Hepatic stellate cell (primary cell): ENCODE measurements at regions not wholly inside any gene's neighbourhood (a gene's known extent, or its start where the extent isn't known, plus 50 kb on each side); places are given as distances from the start of the nearest gene placed in this dataset.

Experiments
- DNase-seq: peaks from one replicate; pipeline ENCODE4 v3.0.0; 2011; ENCODE audit warnings: low spot score

DNA sequence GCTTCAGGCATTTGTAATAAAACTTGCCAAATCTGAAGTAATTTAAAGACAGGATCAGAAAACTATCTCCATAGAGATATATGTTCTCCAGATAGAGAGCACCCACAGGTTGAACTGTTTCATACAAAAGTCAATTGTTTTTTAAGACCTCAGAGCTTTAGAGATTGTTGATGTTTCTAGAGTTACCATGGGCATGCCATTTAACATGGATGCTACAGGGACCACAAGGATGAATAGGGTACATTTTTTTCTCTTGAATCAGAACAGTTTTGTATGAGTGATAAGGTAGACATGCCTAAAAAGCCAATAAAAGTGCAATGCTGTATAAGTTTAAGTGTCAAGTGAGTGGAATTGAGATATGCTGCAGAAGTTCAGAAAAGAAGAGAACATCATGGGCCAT is 511.0 kb upstream of the CAMK1G start:
- no peak for DNase-seq

DNA sequence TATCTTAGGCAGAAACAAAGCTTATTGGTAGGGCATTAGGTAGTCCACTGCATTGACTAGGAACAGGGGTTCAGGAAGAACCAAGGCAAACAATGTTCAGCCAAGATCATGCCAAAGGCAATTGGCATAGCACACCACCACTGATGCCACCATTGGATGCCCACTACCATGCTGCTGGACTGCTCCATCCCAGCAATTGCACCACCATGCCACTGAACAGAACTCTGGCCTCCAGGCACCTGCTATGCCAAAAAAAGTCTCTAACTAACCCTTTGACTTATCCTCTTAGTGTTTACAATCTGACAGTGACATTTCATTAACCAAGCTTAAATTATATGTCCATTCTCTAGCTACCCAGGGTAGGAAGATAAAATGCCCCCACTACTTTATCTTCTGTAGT is 509.6 kb upstream of the CAMK1G start:
- no peak for DNase-seq

DNA sequence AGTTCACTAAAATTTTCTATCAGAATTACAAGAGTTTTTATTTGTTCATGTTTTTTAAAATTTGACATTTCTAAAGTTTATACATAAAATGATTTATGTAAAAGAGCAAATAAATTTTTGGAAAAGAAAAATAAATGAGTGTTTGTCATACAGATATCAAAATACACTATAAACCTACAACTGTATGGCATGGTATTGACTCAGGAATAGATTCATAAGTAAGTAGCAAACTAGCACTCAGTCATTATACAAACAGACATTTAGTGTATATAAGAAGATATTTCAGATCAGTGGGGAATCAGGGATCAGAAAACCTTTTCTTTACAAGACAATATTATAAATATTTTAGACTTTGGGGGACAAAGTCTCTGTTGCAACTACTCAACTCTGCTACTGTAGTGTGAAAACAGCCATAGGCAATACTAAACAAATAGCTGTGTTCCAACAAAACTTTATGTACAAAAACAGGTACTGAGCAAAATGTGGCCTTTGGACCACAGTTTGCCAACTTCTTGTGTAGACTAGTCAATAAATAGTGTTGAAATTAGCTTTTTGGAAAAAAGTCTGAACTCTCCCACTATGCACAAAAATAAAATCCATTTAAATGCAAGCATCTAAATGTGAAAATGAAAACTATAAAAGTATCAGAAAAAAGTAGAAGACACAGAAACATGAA is 508.8 kb upstream of the CAMK1G start:
- DNase-seq, result no peak

DNA sequence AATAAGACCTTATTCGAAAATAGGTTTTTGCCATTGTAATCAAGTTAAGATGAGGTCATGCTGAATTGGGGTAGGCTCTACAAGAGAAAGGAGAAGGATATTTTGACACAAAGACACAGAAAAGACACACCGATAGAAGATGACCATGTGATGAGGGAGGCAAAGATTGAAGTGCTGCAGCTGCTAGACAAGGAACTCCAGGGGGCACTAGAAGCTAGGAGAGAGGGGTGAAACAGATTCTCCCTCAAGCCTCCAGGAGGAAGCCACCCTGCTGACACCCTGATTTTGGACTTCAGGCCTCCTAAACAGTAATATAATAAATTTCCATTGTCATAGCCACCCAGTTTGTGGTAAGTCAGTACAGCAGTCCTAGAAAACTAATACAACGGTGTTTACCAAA is 506.8 kb upstream of the CAMK1G start:
- DNase-seq, result no peak

DNA sequence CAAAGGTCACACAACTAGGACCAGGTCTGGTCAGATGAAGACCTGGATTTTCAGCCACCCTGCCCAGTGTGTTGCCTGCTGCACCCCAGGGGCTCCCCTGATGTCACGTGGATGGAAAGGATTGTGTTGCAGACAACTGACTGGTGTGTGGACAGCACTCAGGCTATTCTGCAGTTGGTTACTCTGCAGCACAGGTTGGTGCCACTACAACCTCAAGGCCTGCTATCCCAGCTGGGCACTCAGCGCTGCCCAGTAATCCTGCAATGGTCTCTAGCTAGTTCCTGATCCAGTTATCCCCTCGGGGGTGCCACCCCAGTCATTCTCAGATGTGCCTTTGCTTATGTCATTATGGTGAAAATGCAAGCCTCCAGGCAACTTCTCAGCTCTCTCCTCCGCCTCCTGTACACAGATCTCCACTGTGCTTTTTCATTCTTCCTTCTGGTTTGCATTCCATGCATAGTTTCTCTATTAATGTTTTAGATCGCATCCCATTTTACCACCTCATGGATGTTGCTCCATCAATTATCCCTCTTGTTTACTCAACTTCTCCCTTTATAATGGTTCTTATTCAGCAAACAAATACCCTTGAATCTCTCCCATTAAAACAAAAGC is 503.2 kb upstream of the CAMK1G start:
- DNase-seq, result no peak

DNA sequence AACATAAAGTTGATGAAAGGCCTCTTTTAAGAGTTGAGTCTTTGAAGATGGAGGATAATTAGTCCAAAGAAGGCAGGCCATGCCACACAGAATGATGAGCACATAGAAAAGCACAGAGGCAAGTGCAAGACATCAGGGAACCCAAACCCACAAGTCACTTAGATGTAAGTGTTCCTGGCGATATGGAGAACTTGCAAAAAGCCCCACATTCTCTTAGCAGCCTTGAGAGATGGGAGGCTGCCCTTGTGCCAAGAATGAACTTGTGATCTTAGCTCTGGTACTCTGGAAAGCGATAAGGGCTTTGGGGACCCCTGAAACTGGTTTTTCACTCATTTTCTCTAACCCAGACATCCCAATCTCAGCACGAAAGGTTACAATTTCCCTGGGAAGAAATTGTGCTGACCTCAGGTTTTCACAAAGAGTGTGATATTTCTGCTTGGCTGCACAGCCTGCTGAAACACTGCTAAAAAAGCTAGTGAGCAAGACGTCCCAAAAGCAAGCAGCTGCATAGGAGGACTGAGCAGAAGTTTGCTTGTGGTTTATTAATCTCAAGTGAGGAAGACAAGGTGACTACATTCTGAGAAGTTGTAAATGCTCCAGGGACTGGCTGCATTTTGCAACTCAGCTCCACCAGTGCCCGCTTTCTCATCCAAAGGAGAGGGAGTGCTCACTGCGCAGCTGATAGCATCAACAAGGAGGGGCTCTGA is 496.9 kb upstream of the CAMK1G start:
- DNase-seq, result no peak

DNA sequence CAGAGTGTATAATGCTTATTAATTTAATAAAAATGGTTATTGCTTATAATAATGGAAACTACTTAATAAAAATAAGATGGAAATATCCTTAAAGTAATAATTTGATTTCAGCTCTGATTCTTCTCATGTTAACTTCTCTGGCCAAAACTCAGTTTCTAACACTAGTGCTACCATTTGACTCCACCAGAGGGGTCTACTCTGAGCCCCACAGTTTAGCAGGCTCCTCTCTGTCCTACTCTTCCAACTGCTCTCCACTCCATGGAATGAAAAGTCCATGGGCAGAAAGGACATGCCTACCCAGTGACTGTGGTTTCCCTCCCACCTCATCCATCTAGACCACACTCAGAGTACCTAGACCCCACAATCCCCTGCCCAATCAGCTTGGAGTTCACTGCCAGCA is 489.1 kb upstream of the CAMK1G start:
- DNase-seq, result no peak

DNA sequence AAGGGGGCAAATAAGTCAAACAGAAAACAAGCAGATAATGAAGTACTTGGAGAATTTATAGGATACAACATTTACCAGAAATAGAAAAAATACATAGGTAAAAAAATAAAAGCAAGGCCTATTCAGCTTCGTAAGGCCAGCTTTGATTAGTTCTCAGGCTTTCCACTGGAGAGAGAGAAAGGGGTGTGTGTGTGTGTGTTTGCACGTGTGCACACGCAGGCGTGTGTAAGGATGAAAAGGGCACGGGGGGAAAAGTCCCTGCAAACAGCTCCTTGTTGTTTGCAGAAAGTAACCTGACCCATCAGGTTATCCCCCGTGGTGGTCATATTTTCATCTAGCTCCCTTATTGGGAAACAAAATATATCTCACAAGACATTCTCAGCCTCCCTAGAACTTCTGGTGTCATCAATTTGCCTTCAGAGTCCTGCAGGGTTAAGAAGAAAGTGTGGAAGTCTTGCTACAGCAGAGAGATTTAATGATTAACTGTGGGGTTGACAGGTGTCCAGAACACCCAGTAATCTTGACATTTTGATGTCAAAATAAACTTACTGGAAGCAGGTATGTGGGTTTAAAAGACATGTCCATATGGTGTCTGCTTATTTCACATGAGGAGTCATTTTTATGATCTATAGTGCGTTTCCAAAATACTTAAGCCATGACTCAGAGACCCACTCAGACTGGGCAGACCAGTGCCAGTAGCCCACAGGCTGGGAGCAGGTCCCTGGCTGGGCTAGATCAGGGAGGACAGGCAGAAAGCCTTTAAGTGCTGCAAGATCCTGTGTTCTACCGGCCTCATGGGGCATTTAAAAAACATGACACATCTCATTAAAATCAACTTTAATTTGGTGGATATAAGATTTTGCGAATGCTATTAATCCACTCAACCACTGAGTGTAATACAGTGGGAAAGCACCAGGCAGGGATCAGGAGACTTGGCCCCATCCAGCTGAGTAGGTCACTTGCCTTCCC is 487.6 kb upstream of the CAMK1G start:
- DNase-seq, result no peak

DNA sequence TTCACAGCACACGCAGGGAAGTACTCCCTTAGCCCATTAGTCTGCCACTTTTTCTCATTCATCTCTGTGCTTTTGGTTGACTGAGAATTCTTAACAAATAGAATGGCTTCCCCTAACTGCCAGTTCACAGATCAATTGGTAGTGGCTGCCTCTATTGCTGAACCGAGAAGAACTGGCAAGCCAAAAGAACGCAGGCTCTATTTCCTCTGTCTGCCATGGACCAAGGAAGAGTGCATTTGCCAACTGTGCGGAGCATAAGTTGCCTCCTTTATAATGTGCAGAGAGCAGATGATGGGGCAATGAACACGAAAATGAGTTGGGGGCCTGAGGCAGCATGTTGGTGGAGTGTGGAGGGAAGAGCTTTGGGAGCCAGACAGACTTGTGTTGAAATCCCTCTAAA is 483.1 kb upstream of the CAMK1G start:
- DNase-seq, result no peak

DNA sequence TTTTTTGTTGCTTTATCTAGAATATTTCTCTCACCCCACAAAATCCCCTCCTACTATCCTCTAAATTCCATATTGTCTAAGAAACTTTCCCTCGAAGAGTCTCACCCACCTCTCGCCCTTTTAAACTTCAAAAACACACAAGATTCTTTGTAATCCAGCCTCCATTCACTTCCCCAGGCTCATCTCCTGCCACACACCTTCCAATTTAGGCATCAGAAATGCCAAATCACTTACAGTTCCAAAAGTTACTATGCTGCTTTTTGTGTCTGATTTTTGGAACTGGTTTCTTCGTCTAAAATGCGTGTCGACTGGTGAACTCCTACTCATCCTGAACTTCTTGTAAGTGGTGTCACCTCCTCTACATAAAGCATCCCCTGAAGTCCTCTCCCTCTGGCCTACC is 482.4 kb upstream of the CAMK1G start:
- no peak for DNase-seq

DNA sequence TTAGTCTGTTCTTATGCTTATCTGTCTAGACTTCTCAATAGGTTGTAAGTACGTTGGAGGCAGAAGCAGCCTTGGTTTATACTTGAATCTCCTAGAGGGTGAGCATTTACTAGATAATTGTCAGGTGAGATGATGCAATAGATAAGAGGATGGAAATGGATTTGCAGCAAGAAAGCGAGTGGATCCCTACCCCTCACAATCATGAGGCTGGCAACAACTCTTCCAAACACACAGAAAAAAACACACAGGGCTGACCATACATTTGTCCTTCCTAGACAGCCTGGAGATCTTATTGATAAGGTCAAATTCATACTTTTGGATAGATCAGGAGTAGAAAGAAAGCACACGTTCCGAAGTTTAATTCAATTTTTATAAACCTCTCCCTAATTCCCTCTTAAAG is 481.4 kb upstream of the CAMK1G start:
- DNase-seq, result no peak

DNA sequence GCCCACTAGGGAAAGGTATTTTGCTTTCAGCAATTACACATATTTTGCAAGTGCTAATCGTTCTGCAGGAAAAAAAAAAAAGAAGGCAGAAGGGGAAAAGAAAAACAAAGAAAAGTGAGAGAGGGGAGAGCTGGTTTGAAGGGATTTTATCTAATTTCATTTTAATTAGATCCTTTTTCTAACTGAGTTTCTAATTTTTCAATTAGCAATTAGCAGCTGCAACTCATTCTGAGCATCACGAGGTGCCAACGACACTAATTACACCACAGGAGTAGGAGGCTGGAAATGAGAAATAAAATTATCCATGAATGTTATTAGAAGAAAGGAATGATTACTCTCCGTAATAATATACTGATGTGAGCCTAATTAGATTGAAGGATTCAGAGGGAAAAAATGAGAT is 481.0 kb upstream of the CAMK1G start:
- DNase-seq, result no peak

DNA sequence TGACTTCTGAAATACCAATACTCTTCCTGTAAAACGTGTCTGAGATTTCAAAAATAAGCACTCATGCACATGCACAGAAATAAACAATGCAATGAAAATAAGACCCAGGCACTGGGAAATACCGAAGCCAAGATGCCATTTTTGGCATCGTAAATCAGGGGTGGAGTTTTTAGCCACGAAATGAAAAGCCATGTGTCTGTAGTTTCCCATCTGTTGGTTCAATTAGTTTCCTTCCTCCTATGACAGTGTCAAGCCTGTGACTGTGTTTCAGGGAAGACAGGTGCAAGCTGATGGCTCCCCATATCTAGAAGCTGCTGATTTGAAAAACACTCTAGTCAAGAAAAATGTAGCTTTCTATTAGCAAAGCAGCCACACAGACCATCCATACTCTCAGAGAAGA is 480.4 kb upstream of the CAMK1G start:
- DNase-seq, result no peak

DNA sequence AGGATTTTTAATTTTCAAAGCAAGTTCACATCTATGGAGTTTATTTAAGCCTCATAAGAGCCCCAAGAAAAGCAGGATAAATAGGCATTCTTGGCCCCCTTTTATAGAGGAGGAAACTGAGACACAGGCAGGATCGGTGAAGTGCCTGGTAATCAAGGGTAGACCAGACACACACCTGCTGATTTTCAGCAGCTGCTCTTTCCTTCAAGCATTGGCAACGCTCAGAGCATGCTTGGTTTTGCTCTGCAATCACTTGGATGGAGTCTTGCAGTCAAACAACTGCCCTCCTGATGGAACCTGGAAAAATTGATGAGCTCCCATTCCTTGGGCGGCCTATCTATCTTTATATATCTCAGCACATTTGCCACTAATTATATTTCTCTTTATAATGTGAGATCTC is 478.9 kb upstream of the CAMK1G start:
- DNase-seq, result no peak

DNA sequence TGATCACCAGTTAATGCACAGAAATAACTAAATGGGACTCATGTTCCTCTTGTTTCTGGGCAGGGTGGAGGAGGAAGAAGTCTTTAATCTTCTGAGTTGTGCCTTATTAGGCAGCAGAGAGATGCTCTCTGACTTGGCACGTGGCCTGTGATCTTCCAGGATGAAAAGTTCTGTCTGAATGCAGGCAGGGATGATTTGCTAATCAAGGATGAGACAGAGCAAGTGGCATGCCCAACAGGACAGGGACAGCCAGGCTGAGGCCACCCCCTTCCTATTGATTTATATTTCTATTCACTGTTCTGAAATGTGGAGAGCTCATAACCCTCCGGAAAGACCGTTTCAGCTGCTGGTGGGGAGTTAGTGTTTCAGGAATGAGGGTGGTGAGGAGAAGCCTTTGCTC is 477.8 kb upstream of the CAMK1G start:
- DNase-seq, result no peak

DNA sequence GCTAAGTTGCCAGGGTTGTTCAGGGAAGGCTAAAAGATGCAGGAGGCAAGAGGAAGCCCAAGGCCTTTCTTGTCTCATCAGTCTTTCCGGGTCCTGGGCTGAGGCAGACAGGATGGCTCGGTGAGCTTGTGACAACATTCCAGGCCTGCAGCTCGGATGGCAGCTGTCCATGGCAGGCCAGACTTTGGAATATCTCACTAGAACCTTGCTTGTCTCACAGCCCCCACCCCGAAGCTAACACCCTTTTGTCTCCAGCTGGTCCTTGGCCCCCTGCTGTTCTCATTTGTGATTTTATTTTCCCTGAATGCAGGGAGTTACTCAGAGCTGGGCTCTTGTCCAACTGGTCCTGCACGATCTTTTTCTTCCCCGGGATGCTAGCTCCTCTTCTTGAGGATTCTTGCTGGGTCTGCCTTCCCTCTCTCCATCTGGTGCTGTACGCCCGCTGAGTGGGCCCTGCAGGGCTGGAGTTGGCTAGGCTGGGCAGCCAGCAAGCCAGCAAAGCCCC is 477.2 kb upstream of the CAMK1G start:
- no peak for DNase-seq

DNA sequence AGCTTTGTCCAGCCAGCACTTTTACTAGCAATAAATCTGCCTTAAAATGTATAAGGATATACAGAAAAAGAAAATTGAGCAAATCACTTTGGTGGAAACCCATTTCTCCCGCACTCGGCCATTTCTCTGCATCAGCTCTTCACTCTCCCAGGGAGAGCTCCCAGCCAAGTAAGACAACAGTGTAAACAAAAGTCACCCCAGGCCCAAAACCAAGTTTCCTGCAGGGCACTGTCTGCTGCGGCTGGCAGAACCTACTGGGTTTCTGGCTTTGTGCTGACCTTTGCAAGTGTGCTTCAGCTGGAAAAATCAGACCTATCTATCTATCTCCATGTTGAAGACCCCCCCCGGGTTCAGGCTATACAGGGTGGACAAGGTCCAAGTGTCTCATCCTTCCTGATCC is 476.7 kb upstream of the CAMK1G start:
- no peak for DNase-seq

DNA sequence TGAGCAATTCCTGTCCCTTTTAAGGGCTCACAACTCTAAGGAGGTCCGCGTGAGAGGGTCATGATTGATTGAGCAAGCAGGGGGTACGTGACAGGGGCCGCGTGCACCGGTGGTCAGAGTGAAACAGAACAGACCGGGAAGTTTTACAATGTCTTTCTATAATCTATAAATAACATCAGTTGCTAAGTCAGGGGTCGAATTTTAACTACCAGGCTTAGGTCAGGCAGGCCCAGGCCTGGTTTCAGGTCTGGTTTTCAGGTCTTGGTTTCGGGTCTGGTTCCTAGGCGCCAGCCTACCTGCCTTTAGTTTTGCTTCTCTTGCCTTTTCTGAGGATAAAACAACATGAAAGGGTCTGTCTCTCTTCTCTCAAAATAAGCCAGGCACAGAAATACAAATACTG is 476.0 kb upstream of the CAMK1G start:
- DNase-seq, result no peak

DNA sequence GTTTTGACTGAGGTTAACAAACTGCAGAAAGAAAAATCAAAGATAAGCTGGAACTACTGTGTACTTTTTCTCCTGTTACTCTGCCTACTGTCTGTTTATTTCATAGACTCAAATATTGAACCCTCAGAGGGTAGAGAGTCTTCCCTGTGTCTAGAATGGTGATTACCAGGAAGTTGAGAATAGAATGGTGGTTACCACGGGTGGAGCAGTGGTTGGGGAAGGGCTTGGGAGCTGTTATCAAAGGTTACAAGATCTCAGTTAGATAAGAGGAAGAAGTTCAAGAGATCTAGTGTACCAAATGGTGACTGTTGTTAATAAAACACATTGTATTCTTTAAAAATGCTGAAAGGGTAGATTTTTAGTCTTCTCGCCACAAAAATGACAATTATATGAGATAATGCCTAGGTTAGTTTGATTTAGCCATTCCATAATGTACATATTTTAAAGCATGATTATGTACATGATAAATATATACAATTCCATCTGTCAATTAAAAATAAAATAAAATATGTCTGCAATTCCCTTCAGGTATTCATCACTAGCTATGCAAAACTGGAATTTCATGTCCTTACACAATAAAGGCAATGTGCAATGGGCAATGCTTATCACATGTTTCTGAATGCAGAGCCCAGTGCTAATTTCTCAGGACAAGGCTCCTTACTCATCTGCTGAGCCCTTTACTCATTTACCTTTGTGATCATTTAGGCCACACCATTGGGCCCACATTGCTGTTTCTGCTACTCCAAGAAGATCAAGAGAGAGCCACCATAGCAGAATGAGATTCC is 474.3 kb upstream of the CAMK1G start:
- no peak for DNase-seq

DNA sequence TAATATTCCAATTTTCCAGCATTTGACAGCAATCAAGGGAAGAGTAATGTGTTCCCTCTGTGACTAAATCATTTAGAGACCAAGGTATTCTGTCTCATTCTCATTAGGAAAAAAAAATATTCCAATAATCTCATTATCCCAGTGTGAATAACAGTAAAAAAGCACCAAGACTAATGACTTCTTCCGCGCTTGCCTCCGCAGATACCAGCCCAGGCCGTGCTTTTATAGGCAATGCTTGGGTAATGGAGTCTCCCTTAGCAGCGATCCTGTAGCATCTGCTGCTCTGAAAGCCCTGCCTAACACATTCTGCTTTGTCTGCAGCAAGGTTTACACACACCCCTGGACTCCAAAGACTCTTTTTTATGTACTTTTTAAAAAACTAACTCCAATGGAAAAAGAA is 470.0 kb upstream of the CAMK1G start:
- no peak for DNase-seq

DNA sequence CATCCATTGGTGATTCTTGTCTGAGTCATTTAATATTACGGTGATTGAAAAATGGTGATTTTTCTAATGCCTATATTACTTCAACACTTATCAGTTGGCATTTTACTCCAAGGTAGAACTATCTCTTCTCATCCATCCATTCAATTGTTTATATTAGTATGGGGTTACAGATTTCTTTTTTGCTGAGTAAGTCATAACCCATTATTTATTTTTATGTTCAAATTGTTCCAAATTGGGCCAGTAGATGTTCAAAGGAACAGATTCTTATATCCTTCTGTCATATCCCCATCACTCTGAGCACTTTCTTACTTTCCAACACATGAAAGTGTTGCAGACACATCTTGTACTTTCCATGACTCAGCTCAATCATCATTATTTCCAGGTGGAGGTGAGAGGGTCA is 466.8 kb upstream of the CAMK1G start:
- no peak for DNase-seq

DNA sequence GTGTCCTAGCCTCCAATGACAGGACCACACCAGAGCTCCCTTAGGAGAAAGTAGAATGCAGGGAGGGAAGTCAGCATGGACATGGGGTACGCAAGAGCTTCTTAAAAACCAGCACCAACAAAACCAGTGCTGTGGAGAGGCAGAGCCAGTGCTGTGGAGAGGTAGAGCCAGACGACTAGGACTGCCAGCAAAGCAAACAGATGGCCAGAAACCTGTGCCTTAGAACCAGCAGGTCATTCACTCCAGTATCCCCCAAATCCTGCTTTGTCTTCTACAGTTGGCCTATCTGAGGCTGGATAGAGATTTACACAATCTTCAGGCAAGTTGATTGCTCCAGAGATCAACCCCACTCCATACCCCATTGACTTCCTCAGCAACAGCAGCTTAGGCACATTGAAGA is 459.9 kb upstream of the CAMK1G start:
- DNase-seq, result no peak
